ENCODE measurements at regions not wholly inside any gene's neighbourhood (a gene's known extent, or its start where the extent isn't known, plus 50 kb on each side); places are given as distances from the start of the nearest gene placed in this dataset.

GRCh38 chr13:97627566-97627965 lies 193.6 kb downstream of the RAP2A start (continued):
- no peak for TF ChIP-seq ARNT2 (CRISPR knock-in tag; IDR thresholded peaks at IDR 0.05; ENCODE audit: low read depth)
- TF ChIP-seq, protein P1, sequence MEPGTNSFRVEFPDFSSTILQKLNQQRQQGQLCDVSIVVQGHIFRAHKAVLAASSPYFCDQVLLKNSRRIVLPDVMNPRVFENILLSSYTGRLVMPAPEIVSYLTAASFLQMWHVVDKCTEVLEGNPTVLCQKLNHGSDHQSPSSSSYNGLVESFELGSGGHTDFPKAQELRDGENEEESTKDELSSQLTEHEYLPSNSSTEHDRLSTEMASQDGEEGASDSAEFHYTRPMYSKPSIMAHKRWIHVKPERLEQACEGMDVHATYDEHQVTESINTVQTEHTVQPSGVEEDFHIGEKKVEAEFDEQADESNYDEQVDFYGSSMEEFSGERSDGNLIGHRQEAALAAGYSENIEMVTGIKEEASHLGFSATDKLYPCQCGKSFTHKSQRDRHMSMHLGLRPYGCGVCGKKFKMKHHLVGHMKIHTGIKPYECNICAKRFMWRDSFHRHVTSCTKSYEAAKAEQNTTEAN (CRISPR knock-in tag; conservative IDR thresholded peaks at IDR 0.05): no peak
- no peak for TF ChIP-seq SALL1 (CRISPR knock-in tag; IDR thresholded peaks at IDR 0.05)
- TF ChIP-seq ZNF614 (CRISPR knock-in tag; IDR thresholded peaks at IDR 0.05; ENCODE audit: borderline replicate concordance): no peak
- no peak for TF ChIP-seq KDM3A (CRISPR knock-in tag; IDR thresholded peaks at IDR 0.05; ENCODE audit: low read depth)
- no peak for TF ChIP-seq FOXP4 (CRISPR knock-in tag; IDR thresholded peaks at IDR 0.05)
- TF ChIP-seq, protein P2, sequence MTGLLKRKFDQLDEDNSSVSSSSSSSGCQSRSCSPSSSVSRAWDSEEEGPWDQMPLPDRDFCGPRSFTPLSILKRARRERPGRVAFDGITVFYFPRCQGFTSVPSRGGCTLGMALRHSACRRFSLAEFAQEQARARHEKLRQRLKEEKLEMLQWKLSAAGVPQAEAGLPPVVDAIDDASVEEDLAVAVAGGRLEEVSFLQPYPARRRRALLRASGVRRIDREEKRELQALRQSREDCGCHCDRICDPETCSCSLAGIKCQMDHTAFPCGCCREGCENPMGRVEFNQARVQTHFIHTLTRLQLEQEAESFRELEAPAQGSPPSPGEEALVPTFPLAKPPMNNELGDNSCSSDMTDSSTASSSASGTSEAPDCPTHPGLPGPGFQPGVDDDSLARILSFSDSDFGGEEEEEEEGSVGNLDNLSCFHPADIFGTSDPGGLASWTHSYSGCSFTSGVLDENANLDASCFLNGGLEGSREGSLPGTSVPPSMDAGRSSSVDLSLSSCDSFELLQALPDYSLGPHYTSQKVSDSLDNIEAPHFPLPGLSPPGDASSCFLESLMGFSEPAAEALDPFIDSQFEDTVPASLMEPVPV (CRISPR knock-in tag; IDR thresholded peaks at IDR 0.05): no peak
- TF ChIP-seq, protein P3, sequence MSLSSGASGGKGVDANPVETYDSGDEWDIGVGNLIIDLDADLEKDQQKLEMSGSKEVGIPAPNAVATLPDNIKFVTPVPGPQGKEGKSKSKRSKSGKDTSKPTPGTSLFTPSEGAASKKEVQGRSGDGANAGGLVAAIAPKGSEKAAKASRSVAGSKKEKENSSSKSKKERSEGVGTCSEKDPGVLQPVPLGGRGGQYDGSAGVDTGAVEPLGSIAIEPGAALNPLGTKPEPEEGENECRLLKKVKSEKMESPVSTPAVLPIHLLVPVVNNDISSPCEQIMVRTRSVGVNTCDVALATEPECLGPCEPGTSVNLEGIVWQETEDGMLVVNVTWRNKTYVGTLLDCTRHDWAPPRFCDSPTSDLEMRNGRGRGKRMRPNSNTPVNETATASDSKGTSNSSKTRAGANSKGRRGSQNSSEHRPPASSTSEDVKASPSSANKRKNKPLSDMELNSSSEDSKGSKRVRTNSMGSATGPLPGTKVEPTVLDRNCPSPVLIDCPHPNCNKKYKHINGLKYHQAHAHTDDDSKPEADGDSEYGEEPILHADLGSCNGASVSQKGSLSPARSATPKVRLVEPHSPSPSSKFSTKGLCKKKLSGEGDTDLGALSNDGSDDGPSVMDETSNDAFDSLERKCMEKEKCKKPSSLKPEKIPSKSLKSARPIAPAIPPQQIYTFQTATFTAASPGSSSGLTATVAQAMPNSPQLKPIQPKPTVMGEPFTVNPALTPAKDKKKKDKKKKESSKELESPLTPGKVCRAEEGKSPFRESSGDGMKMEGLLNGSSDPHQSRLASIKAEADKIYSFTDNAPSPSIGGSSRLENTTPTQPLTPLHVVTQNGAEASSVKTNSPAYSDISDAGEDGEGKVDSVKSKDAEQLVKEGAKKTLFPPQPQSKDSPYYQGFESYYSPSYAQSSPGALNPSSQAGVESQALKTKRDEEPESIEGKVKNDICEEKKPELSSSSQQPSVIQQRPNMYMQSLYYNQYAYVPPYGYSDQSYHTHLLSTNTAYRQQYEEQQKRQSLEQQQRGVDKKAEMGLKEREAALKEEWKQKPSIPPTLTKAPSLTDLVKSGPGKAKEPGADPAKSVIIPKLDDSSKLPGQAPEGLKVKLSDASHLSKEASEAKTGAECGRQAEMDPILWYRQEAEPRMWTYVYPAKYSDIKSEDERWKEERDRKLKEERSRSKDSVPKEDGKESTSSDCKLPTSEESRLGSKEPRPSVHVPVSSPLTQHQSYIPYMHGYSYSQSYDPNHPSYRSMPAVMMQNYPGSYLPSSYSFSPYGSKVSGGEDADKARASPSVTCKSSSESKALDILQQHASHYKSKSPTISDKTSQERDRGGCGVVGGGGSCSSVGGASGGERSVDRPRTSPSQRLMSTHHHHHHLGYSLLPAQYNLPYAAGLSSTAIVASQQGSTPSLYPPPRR (CRISPR knock-in tag; IDR thresholded peaks at IDR 0.05; ENCODE audit: borderline replicate concordance): no peak
- no peak for TF ChIP-seq ARID5B (CRISPR knock-in tag; IDR thresholded peaks at IDR 0.05)
- TF ChIP-seq HNF4A (CRISPR knock-in tag; IDR thresholded peaks at IDR 0.05): 0 out of 2 replicates have a peak, but pooled peaks have one; percentile 17
- peak; percentile 45 for TF ChIP-seq NR2F6 (IDR thresholded peaks at IDR 0.05)
- no peak for TF ChIP-seq NR2F6 (CRISPR knock-in tag; IDR thresholded peaks at IDR 0.05)
- peak; percentile 19; the same call in 1 of the 2 replicates for TF ChIP-seq POGZ (CRISPR knock-in tag; IDR thresholded peaks at IDR 0.05)
- TF ChIP-seq THRA (CRISPR knock-in tag; IDR thresholded peaks at IDR 0.05; ENCODE audit: borderline replicate concordance): peak; percentile 46; the same call in 1 of the 2 replicates
- TF ChIP-seq MXD4 (CRISPR knock-in tag; IDR thresholded peaks at IDR 0.05): no peak
